DMS79 treated with DMSO at 0.1 percent for 48 hours (cell line): ENCODE measurements at regions not wholly inside any gene's neighbourhood (a gene's known extent, or its start where the extent isn't known, plus 50 kb on each side); places are given as distances from the start of the nearest gene placed in this dataset.

Source experiments
- DNase-seq: peaks from one replicate; lab custom pipeline; 2025; lab: John Stamatoyannopoulos, UW

GRCh38 chr6:56863366-56863765 lies 91.5 kb upstream of the BEND6 start:
- DNase-seq = no peak

GRCh38 chr6:56862415-56863175 lies 92.3 kb upstream of the BEND6 start:
- DNase-seq = no peak

- DNase-seq = no peak
Observed at GRCh38 chr6:56860475-56860874, 94.4 kb upstream of the BEND6 start.

GRCh38 chr6:56856036-56856580 lies 98.8 kb upstream of the BEND6 start:
- no peak for DNase-seq

GRCh38 chr6:56854086-56854485 lies 100.8 kb upstream of the BEND6 start:
- no peak for DNase-seq

- no peak for DNase-seq
Observed at GRCh38 chr6:56853541-56853940, 101.4 kb upstream of the BEND6 start.

GRCh38 chr6:56852260-56853010 lies 102.5 kb upstream of the BEND6 start:
- no peak for DNase-seq

GRCh38 chr6:56851541-56852259 lies 103.2 kb upstream of the BEND6 start:
- DNase-seq = peak; percentile 47

- DNase-seq = no peak
Observed at GRCh38 chr6:56851074-56851473, 103.8 kb upstream of the BEND6 start.

- no peak for DNase-seq
Observed at GRCh38 chr6:56850626-56851025, 104.3 kb upstream of the BEND6 start.

GRCh38 chr6:56849896-56850295 lies 105.0 kb upstream of the BEND6 start:
- DNase-seq = no peak

- DNase-seq = no peak
Observed at GRCh38 chr6:56848105-56848504, 106.8 kb upstream of the BEND6 start.

- no peak for DNase-seq
Observed at GRCh38 chr6:56845032-56845431, 109.9 kb upstream of the BEND6 start.

GRCh38 chr6:56843476-56844349 lies 111.2 kb upstream of the BEND6 start:
- DNase-seq = peak; percentile 53

GRCh38 chr6:56842686-56843475 lies 112.0 kb upstream of the BEND6 start:
- DNase-seq = peak; percentile 66

GRCh38 chr6:56841751-56842150 lies 113.2 kb upstream of the BEND6 start:
- no peak for DNase-seq

- DNase-seq = no peak
Observed at GRCh38 chr6:56841381-56841749, 113.5 kb upstream of the BEND6 start.

- DNase-seq = peak; percentile 91
Observed at GRCh38 chr6:56840467-56841380, 114.2 kb upstream of the BEND6 start.

GRCh38 chr6:56839533-56840183 lies 115.2 kb upstream of the BEND6 start:
- DNase-seq = no peak
